VCaP (cell line): ENCODE measurements at regions not wholly inside any gene's neighbourhood (a gene's known extent, or its start where the extent isn't known, plus 50 kb on each side); places are given as distances from the start of the nearest gene placed in this dataset.

Experiments used
- H3K27ac ChIP-seq: fragments of 450-650 bp; 2 replicates; pipeline ENCODE4 v1.5.1; 2017
- TF ChIP-seq, protein P1 (sequence below): fragments of 450-650 bp; conservative IDR thresholded peaks from 2 replicates; pipeline ENCODE4 v1.5.1; 2017; ENCODE audit warnings: mild to moderate bottlenecking, moderate library complexity

DNA sequence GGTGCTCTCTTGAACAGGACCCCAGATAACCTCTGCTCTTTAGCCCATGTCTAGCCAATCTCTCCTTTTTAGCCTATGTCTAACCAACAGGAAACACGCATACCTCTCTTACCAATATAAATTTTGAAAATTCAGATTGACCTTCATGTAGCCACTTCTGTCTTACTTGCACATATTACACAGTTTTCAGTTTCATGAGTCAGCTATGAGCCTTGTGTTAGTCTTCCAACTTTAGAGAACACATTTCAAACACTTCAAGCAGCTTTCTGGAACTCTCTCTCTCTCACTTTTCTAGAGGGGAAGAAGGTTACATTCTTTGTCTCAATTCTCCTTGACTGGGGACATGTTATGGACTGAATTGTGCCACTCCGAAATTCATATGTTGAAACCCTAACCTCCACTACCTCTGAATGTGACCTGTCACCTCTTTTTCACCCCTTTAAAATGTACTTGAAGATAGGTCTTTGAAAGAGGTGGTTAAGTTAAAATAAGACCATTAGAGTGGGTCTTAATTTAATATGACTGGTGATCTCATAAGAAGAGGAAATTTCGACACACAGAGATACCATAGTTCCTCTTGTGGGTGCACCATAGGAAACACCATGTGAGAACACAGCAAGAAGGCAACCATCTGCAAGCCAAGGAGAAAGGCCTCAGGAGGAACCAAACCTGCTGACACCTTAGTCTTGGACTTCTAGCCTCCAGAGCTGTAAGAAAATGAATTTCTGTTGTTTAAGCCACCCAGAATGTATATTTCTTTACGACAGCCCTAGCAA, 480.3 kb upstream of the ALCAM start:
- H3K27ac ChIP-seq: no peak overlapping the region
- TF ChIP-seq, protein P1, sequence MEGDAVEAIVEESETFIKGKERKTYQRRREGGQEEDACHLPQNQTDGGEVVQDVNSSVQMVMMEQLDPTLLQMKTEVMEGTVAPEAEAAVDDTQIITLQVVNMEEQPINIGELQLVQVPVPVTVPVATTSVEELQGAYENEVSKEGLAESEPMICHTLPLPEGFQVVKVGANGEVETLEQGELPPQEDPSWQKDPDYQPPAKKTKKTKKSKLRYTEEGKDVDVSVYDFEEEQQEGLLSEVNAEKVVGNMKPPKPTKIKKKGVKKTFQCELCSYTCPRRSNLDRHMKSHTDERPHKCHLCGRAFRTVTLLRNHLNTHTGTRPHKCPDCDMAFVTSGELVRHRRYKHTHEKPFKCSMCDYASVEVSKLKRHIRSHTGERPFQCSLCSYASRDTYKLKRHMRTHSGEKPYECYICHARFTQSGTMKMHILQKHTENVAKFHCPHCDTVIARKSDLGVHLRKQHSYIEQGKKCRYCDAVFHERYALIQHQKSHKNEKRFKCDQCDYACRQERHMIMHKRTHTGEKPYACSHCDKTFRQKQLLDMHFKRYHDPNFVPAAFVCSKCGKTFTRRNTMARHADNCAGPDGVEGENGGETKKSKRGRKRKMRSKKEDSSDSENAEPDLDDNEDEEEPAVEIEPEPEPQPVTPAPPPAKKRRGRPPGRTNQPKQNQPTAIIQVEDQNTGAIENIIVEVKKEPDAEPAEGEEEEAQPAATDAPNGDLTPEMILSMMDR: no peak

DNA sequence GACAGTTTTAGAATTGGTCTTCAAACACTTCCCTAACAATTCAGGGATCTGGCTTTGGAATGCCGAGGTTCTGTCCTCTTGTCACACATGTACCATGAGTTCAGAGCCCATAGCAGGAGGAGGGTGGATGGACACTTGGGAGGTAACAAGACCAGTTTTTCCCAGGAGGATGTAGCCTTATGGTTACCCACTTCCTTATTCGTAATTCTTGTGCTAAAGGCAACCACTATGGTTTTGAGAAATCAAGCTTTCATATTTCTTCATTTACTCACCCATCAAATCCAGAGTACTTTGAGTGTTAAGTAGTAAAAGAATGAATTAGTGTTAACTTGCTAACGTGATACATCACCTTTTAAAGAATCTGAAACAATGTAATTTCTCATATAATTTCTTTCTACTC, 479.6 kb upstream of the ALCAM start:
- no peak overlapping the region for H3K27ac ChIP-seq
- TF ChIP-seq, protein P1: no peak

DNA sequence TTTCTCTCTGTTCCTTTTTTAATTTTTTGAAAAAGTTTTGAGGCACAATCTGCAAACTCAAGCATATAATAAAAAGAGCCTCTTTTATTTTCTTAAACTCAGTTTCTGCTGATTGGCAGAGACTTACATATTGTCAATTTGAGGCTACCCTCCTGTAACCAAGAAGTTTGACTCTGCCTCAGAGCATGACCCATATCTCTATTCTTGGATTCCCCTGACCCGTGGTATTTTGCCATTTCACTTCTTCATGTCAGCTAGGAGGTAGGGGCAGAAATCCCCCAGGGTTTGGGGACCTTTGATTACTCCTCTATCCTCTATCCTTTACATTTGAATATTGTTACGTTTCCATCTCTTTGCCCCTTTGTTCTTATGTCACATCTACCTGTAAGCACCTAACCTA, 479.1 kb upstream of the ALCAM start:
- TF ChIP-seq, protein P1: no peak
- no peak overlapping the region for H3K27ac ChIP-seq

DNA sequence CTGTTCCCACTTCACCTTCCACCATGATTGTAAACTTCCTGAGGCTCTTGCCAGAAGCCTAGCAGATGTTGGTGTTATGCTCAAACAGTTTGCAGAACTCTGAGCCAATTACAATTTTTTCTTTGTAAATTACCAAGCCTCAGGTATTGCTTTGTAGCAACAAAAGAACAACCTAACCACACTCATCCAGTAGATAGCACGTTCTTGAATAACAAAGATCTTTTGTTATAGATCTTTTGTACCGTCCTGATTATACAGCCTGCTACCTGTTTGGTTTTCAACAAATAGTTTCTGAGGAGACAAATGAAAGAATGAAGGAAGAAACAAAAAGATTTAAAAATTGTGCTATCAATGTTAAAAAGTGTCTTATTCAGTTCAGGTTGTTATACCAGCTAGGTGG, 474.7 kb upstream of the ALCAM start:
- H3K27ac ChIP-seq: no peak overlapping the region
- TF ChIP-seq, protein P1: no peak

DNA sequence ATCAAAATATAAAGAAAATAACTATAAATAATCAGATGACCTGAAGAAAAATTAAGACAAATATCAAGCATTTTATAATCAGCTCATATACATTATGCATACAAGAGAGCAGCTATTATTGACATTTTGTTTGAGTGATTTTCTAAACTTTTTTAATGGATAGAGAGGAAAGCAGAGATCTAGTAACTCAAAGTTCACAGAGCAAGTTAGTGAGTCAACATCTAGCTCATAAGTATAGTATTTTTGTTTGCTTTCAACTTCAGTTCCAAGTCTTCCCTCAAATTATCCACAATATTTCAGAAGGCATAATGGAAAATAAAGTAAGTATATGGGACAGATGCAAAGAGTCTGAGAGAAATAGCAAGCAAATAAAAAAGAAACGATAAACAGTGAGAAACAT, 470.1 kb upstream of the ALCAM start:
- TF ChIP-seq, protein P1: no peak
- no peak overlapping the region for H3K27ac ChIP-seq

DNA sequence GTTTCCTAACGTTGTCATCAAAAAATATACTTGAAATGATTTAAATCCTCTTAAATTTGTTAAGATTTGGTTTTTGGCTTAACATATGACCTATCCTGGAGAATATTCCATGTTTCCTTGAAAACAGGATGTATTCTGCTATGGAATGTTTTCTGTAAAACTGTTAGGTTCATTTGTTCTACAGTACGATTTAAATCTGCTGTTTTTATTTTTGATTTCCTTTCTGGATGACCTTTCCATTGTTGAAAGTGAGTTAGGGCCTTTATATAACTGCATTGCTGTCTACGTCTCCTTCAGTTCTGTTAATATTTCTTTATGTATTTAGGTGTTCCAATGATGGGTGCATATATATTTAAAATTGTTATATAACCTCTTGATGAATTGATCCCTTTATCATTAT, 465.3 kb upstream of the ALCAM start:
- no peak overlapping the region for H3K27ac ChIP-seq
- TF ChIP-seq, protein P1: no peak

DNA sequence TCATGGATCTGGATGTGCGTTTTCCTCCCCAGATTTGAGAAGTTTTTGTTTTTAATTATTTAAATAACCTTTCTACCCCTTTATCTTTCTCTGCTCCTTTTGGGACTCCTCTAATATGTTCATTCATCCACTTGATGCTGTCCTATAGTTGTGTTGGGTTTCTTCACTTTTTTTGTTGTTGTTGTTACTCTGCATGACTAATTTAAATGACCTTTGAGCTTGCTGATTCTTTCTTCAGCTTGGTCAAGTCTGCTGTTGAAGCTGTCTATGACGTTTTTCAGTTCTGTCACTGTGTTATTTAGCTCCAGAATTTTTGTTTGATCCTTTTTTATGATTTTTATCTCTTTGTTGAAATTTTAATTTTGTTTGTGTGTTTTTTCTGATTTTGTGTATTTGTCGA, 463.6 kb upstream of the ALCAM start:
- H3K27ac ChIP-seq: no peak overlapping the region
- TF ChIP-seq, protein P1: no peak
